Upper lobe of left lung (tissue), 4 donors: ENCODE measurements at regions not wholly inside any gene's neighbourhood (a gene's known extent, or its start where the extent isn't known, plus 50 kb on each side); places are given as distances from the start of the nearest gene placed in this dataset.

ENCODE experiments used
- CTCF ChIP-seq, 6 experiments: fragments of 450-650 bp in 4 of 6; fragments of 200-600 bp in 2 of 6; sonication (generic) in 2 of 6; IDR thresholded peaks; one replicate each; pipeline ENCODE4 v1.5.1; 2016 to 2019; ENCODE audit warnings: antibody characterized with exemption in 6 of 6
- EP300 ChIP-seq, 4 donors: sonication (generic); formaldehyde crosslinking; IDR thresholded peaks; one replicate each; pipeline ENCODE4 v1.5.1; 2017; ENCODE audit warnings: antibody characterized with exemption in 4 of 4, control low read depth in 2 of 4
- POLR2A ChIP-seq, 4 donors: fragments of 450-650 bp; IDR thresholded peaks; one replicate each; pipeline ENCODE4 v1.5.1; 2016 to 2017; ENCODE audit warnings: antibody characterized with exemption in 4 of 4, mild to moderate bottlenecking in 2 of 4

- TF ChIP-seq CTCF (IDR thresholded peaks at IDR 0.05), result no peak
- no peak for TF ChIP-seq POLR2A (IDR thresholded peaks at IDR 0.05)
- no peak for TF ChIP-seq EP300 (IDR thresholded peaks at IDR 0.05)
Observed at GRCh38 chr1:14511166-14511680, 87.3 kb upstream of the KAZN start.
